NB4 (cell line): ENCODE measurements at regions not wholly inside any gene's neighbourhood (a gene's known extent, or its start where the extent isn't known, plus 50 kb on each side); places are given as distances from the start of the nearest gene placed in this dataset.

Experiments used
- MYC ChIP-seq: IDR thresholded peaks from 2 replicates; pipeline ENCODE4 v1.6.1; 2011; ENCODE audit warnings: low read depth, low read length
- POLR2A ChIP-seq: IDR thresholded peaks from 2 replicates; pipeline ENCODE4 v1.6.1; 2011; ENCODE audit warnings: mild to moderate bottlenecking; ENCODE audit not compliant: insufficient read length; ENCODE audit errors: extremely low read depth
- TF ChIP-seq, protein P1 (sequence below): IDR thresholded peaks from one replicate; pipeline ENCODE4 v1.5.1; 2012; ENCODE audit warnings: low read depth, low read length
- TF ChIP-seq, protein P2 (sequence below): IDR thresholded peaks from 2 replicates; pipeline ENCODE4 v1.6.1; 2011; ENCODE audit warnings: low read depth, low read length

DNA sequence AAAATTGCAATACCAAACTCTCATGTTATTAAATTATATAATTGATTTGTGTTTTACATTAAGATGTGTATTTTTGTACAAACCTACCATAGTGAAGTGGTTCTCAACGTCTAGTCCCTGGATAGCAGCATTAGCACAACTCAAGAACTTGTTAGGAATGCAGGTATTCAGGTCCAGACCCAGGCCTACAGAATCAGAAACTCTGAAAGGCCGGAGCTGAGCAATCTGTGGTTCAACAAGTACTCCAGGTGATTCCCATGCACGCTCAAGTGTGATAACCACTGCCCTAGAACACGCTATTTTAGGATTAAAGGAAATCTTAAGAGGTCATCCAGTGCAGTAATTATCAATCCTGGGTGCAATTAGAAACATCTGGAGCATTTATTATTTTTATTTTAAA, 456.3 kb downstream of the IRS2 start:
- TF ChIP-seq, protein P1, sequence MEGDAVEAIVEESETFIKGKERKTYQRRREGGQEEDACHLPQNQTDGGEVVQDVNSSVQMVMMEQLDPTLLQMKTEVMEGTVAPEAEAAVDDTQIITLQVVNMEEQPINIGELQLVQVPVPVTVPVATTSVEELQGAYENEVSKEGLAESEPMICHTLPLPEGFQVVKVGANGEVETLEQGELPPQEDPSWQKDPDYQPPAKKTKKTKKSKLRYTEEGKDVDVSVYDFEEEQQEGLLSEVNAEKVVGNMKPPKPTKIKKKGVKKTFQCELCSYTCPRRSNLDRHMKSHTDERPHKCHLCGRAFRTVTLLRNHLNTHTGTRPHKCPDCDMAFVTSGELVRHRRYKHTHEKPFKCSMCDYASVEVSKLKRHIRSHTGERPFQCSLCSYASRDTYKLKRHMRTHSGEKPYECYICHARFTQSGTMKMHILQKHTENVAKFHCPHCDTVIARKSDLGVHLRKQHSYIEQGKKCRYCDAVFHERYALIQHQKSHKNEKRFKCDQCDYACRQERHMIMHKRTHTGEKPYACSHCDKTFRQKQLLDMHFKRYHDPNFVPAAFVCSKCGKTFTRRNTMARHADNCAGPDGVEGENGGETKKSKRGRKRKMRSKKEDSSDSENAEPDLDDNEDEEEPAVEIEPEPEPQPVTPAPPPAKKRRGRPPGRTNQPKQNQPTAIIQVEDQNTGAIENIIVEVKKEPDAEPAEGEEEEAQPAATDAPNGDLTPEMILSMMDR: no peak
- TF ChIP-seq POLR2A: no peak
- TF ChIP-seq, protein P2, sequence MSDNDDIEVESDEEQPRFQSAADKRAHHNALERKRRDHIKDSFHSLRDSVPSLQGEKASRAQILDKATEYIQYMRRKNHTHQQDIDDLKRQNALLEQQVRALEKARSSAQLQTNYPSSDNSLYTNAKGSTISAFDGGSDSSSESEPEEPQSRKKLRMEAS: no peak
- TF ChIP-seq MYC: no peak
